GM12878 (cell line): ENCODE measurements at regions not wholly inside any gene's neighbourhood (a gene's known extent, or its start where the extent isn't known, plus 50 kb on each side); places are given as distances from the start of the nearest gene placed in this dataset.

Source experiments
- ASH2L ChIP-seq: fragments of 300-600, 200-600 bp; sonication (generic); IDR thresholded peaks from 2 replicates; pipeline ENCODE4 v1.6.1; 2017; ENCODE audit warnings: low read depth, mild to moderate bottlenecking, borderline replicate concordance
- CREM ChIP-seq: IDR thresholded peaks from 2 replicates; pipeline ENCODE4 v1.6.1; 2014; ENCODE audit warnings: antibody characterized with exemption, low read depth
- E2F8 ChIP-seq: fragments of 450-650 bp; IDR thresholded peaks from 2 replicates; pipeline ENCODE4 v1.6.1; 2018; ENCODE audit warnings: mild to moderate bottlenecking, low read depth, moderate library complexity; ENCODE audit not compliant: partially characterized antibody
- FOS ChIP-seq: IDR thresholded peaks from 3 replicates; pipeline ENCODE4 v1.6.1; 2011; ENCODE audit warnings: borderline replicate concordance; ENCODE audit not compliant: insufficient read length; ENCODE audit errors: extremely low read depth
- FOXM1 ChIP-seq: IDR thresholded peaks from 2 replicates; pipeline ENCODE4 v1.6.1; 2012; ENCODE audit warnings: low read depth, mild to moderate bottlenecking, inconsistent platforms, low read length, moderate library complexity
- IRF3 ChIP-seq: fragments of 450-650 bp; IDR thresholded peaks from 2 replicates; pipeline ENCODE4 v1.6.1; 2014; ENCODE audit warnings: mild to moderate bottlenecking
- IRF4 ChIP-seq: IDR thresholded peaks from 2 replicates; pipeline ENCODE4 v1.6.1; 2011; ENCODE audit warnings: low read depth, low read length
- LARP7 ChIP-seq: fragments of 450-650 bp; IDR thresholded peaks from 2 replicates; pipeline ENCODE4 v1.6.1; 2017; ENCODE audit warnings: mild to moderate bottlenecking
- MAX ChIP-seq: IDR thresholded peaks from 2 replicates; pipeline ENCODE4 v1.6.1; 2012; ENCODE audit warnings: low read depth, low read length, improper control_type of control experiment
- MEF2A ChIP-seq: IDR thresholded peaks from 2 replicates; pipeline ENCODE4 v1.6.1; 2011; ENCODE audit warnings: low read depth, mild to moderate bottlenecking, low read length, moderate library complexity; ENCODE audit not compliant: insufficient read depth
- NKRF ChIP-seq: fragments of 450-650 bp; conservative IDR thresholded peaks from 2 replicates; pipeline ENCODE4 v1.6.1; 2017; ENCODE audit warnings: mild to moderate bottlenecking, moderate library complexity
- NR2C2 ChIP-seq: IDR thresholded peaks from 2 replicates; pipeline ENCODE4 v1.6.1; 2011; ENCODE audit warnings: borderline replicate concordance, low read depth; ENCODE audit not compliant: control insufficient read depth, insufficient read length
- POLR2A ChIP-seq: IDR thresholded peaks from 2 replicates; pipeline ENCODE4 v1.6.1; 2011; ENCODE audit warnings: low read depth, mild to moderate bottlenecking, low read length
- SKIL ChIP-seq: fragments of 450-650 bp; IDR thresholded peaks from 2 replicates; pipeline ENCODE4 v1.6.1; 2017; ENCODE audit warnings: mild to moderate bottlenecking, low read depth, inconsistent platforms; ENCODE audit not compliant: poor library complexity, severe bottlenecking
- SMC3 ChIP-seq: IDR thresholded peaks from 2 replicates; pipeline ENCODE4 v1.6.1; 2011; ENCODE audit warnings: low read length, improper control_type of control experiment, borderline replicate concordance
- SRF ChIP-seq, 2 experiments: IDR thresholded peaks; 2 replicates each; pipeline ENCODE4 v1.6.1; 2011; ENCODE audit warnings: low read depth in 2 of 2, low read length in 2 of 2, mild to moderate bottlenecking in 1 of 2, moderate library complexity in 1 of 2
- USF2 ChIP-seq: IDR thresholded peaks from 2 replicates; pipeline ENCODE4 v1.6.1; 2011; ENCODE audit warnings: low read depth, low read length, improper control_type of control experiment, borderline replicate concordance
- YY1 ChIP-seq: IDR thresholded peaks from 2 replicates; pipeline ENCODE4 v1.6.1; 2011; ENCODE audit warnings: low read depth, mild to moderate bottlenecking, low read length

- TF ChIP-seq SMC3 (peak; percentile 52; the same call in 1 of the 2 replicates), IRF4 (no peak), MAX (no peak), YY1 (peak; percentile 64; the same call in 1 of the 2 replicates), SKIL (no peak), NR2C2 (no peak), USF2 (no peak), FOS (no peak), MEF2A (no peak), SRF (IDR thresholded peaks at IDR 0.05; ENCODE audit: low read depth in 2 of 2, low read length in 2 of 2) (no peak), POLR2A (no peak), IRF3 (no peak), LARP7 (no peak), E2F8 (no peak), FOXM1 (no peak), ASH2L (no peak), CREM (peak; percentile 44; the same call in 1 of the 2 replicates), NKRF (no peak)
These were observed 81.8 kb upstream of the FAM204A start (continued) for GRCh38 chr10:118423800-118424442.
